Mesenchymal stem cell (in vitro differentiated cells and primary cell): ENCODE measurements at regions not wholly inside any gene's neighbourhood (a gene's known extent, or its start where the extent isn't known, plus 50 kb on each side); places are given as distances from the start of the nearest gene placed in this dataset.
"Not testable (repeated sequence)": the region's sequence is repeated elsewhere in the genome, so short reads cannot be mapped to it uniquely, and the experiment has no call there.

Source experiments
- DNase-seq: peaks from one replicate; pipeline ENCODE4 v3.0.0-alpha.2; 2013
- H2AFZ ChIP-seq: one replicate; pipeline ENCODE4 v1.6.1; 2013; ENCODE audit warnings: low read depth, mild to moderate bottlenecking, control low read depth, inconsistent platforms, low read length, moderate library complexity
- H2AK5ac ChIP-seq: 2 replicates; pipeline ENCODE4 v1.6.1; 2013; ENCODE audit warnings: low read length, moderate library complexity, mild to moderate bottlenecking, inconsistent platforms; ENCODE audit not compliant: severe bottlenecking
- H2BK120ac ChIP-seq: one replicate; pipeline ENCODE4 v1.6.1; 2013; ENCODE audit warnings: low read depth, mild to moderate bottlenecking, inconsistent platforms, low read length, moderate library complexity
- H2BK12ac ChIP-seq, 2 experiments: one replicate each; pipeline ENCODE4 v1.6.1; 2013; ENCODE audit warnings: inconsistent platforms in 2 of 2, low read length in 2 of 2, mild to moderate bottlenecking in 2 of 2, moderate library complexity in 2 of 2, control low read depth in 1 of 2
- H2BK15ac ChIP-seq: one replicate; pipeline ENCODE4 v1.6.1; 2013; ENCODE audit warnings: mild to moderate bottlenecking, low read depth, inconsistent platforms; ENCODE audit not compliant: poor library complexity, severe bottlenecking
- H2BK5ac ChIP-seq: 2 replicates; pipeline ENCODE4 v1.6.1; 2013; ENCODE audit warnings: low read depth, mild to moderate bottlenecking, low read length, control low read depth, inconsistent platforms; ENCODE audit not compliant: poor library complexity, severe bottlenecking
- H3K14ac ChIP-seq, 2 experiments: one replicate each; pipeline ENCODE4 v1.6.1; 2013; ENCODE audit warnings: inconsistent platforms in 2 of 2, low read length in 2 of 2, control low read depth in 1 of 2, mild to moderate bottlenecking in 1 of 2, moderate library complexity in 1 of 2
- H3K18ac ChIP-seq, 2 experiments: one replicate each; pipeline ENCODE4 v1.6.1; 2013; ENCODE audit warnings: inconsistent platforms in 2 of 2, low read length in 2 of 2, control low read depth in 1 of 2, low read depth in 1 of 2, mild to moderate bottlenecking in 1 of 2
- H3K23ac ChIP-seq, 2 experiments: one replicate each; pipeline ENCODE4 v1.6.1; 2013; ENCODE audit warnings: inconsistent platforms in 2 of 2, low read length in 2 of 2, mild to moderate bottlenecking in 2 of 2, moderate library complexity in 2 of 2, control low read depth in 1 of 2
- H3K27ac ChIP-seq: 2 replicates; pipeline ENCODE4 v1.5.1; 2013; ENCODE audit warnings: mild to moderate bottlenecking, moderate library complexity, low read length, control low read depth, inconsistent platforms; ENCODE audit not compliant: poor library complexity, severe bottlenecking
- H3K27me3 ChIP-seq, 2 experiments: 2 replicates each; pipeline versions ENCODE4 v1.6.1 to v1.7.0; 2013; ENCODE audit warnings: low read length in 2 of 2, mild to moderate bottlenecking in 2 of 2, moderate library complexity in 2 of 2, control low read depth in 1 of 2, inconsistent platforms in 1 of 2; ENCODE audit not compliant: control insufficient read depth in 1 of 2, insufficient read depth in 1 of 2
- H3K36me3 ChIP-seq, 2 experiments: 2 replicates each; pipeline versions ENCODE4 v1.6.1 to v1.7.0; 2013; ENCODE audit warnings: low read length in 2 of 2, control low read depth in 1 of 2, inconsistent platforms in 1 of 2, low read depth in 1 of 2, mild to moderate bottlenecking in 1 of 2; ENCODE audit not compliant: insufficient read depth in 2 of 2, control insufficient read depth in 1 of 2
- H3K4ac ChIP-seq, 2 experiments: one replicate each; pipeline ENCODE4 v1.6.1; 2013; ENCODE audit warnings: inconsistent platforms in 2 of 2, low read length in 2 of 2, mild to moderate bottlenecking in 2 of 2, moderate library complexity in 2 of 2, control low read depth in 1 of 2, low read depth in 1 of 2
- H3K4me1 ChIP-seq: 2 replicates; pipeline ENCODE4 v1.6.1; 2013; ENCODE audit warnings: low read depth, low read length, control low read depth; ENCODE audit not compliant: control insufficient read depth, insufficient read depth
- H3K4me2 ChIP-seq: 2 replicates; pipeline ENCODE4 v1.6.1; 2013; ENCODE audit warnings: low read length, mild to moderate bottlenecking, inconsistent platforms; ENCODE audit not compliant: poor library complexity, severe bottlenecking
- H3K4me3 ChIP-seq, 2 experiments: 2 replicates each; pipeline versions ENCODE4 v1.5.1 to v1.7.0; 2013; ENCODE audit warnings: low read length in 2 of 2, mild to moderate bottlenecking in 2 of 2, control low read depth in 1 of 2, low read depth in 1 of 2; ENCODE audit not compliant: insufficient read depth in 1 of 2
- H3K79me1 ChIP-seq: replicated peaks from 2 replicates; pipeline ENCODE4 v1.6.1; 2013; ENCODE audit warnings: mild to moderate bottlenecking, control low read depth, low read length, inconsistent platforms; ENCODE audit not compliant: poor library complexity, severe bottlenecking
- H3K9ac ChIP-seq: 2 replicates; pipeline ENCODE4 v1.7.0; 2013; ENCODE audit warnings: mild to moderate bottlenecking, low read length, moderate library complexity
- H3K9me3 ChIP-seq: 2 replicates; pipeline ENCODE4 v1.7.0; 2013; ENCODE audit warnings: mild to moderate bottlenecking, low read length; ENCODE audit not compliant: control insufficient read depth
- H4K8ac ChIP-seq: one replicate; pipeline ENCODE4 v1.6.1; 2013; ENCODE audit warnings: inconsistent platforms, mild to moderate bottlenecking, low read length, moderate library complexity
- H4K91ac ChIP-seq: one replicate; pipeline ENCODE4 v1.6.1; 2013; ENCODE audit warnings: mild to moderate bottlenecking, low read length, inconsistent platforms
- WGBS: methylation state at CpG from one replicate; pipeline ENCODE4 v1.1.7; 2013; ENCODE audit warnings: mixed read lengths; 5-methylcytosine and 5-hydroxymethylcytosine counted together

- H2AFZ ChIP-seq, H2BK5ac ChIP-seq, H2BK15ac ChIP-seq, H3K4me2 ChIP-seq, H3K18ac ChIP-seq, H4K8ac ChIP-seq, H3K4ac ChIP-seq, H3K9me3 ChIP-seq, H3K9ac ChIP-seq, H2BK12ac ChIP-seq, DNase-seq, H3K4me3 ChIP-seq, H3K79me1 ChIP-seq, H3K27ac ChIP-seq, H3K27me3 ChIP-seq, H3K14ac ChIP-seq, H3K23ac ChIP-seq, H3K4me1 ChIP-seq, H3K36me3 ChIP-seq, H2BK120ac ChIP-seq, H4K91ac ChIP-seq, H2AK5ac ChIP-seq: not testable (repeated sequence)
- WGBS = 100% methylated on average over 2 of the region's 2 CpGs
Measured at GRCh38 chr3:171519423-171519822, 59.2 kb upstream of the TNIK start.

GRCh38 chr3:171516765-171517164 is 56.6 kb upstream of the TNIK start:
- 81% methylated on average over 1 of the region's 2 CpGs for WGBS
- no peak overlapping the region for H2BK5ac ChIP-seq

GRCh38 chr3:171514466-171514865 is 54.3 kb upstream of the TNIK start:
- Histone ChIP-seq H2BK12ac (no peak overlapping the region), H3K27me3 (peaks cover 0 to 8% of the 10 kb centered on the region in 2 experiments), H3K4me2 (no peak overlapping the region), H3K9ac (no peak overlapping the region), H2AK5ac (no peak overlapping the region), H2BK120ac (no peak overlapping the region), H3K14ac (no peak overlapping the region), H3K4ac (no peak overlapping the region), H4K8ac (no peak overlapping the region), H3K18ac (no peak overlapping the region), H3K23ac (no peak overlapping the region), H4K91ac (no peak overlapping the region), H3K36me3 (no peaks in the 10 kb centered on the region), H2BK15ac (no peak overlapping the region), H3K4me1 (no peaks in the 10 kb centered on the region), H2BK5ac (no peak overlapping the region), H3K79me1 (no peaks in the 10 kb centered on the region), H2AFZ (no peak overlapping the region), H3K4me3 (no peak overlapping the region), H3K9me3 (no peaks in the 10 kb centered on the region), H3K27ac (no peak overlapping the region)
- 100% methylated on average over 1 of the region's 2 CpGs for WGBS
- DNase-seq = no peak

More at GRCh38 chr3:171516765-171517164, 56.6 kb upstream of the TNIK start:
- Histone ChIP-seq H2BK12ac (no peak overlapping the region), H3K14ac (no peak overlapping the region), H3K27ac (no peak overlapping the region), H2BK120ac (no peak overlapping the region), H2BK15ac (no peak overlapping the region), H3K18ac (no peak overlapping the region), H3K23ac (no peak overlapping the region), H2AFZ (no peak overlapping the region), H3K4me2 (no peak overlapping the region), H3K9me3 (no peaks in the 10 kb centered on the region), H3K27me3 (peaks cover 0 to 3% of the 10 kb centered on the region in 2 experiments), H4K8ac (no peak overlapping the region), H4K91ac (no peak overlapping the region), H3K79me1 (no peaks in the 10 kb centered on the region), H3K4ac (no peak overlapping the region), H2AK5ac (no peak overlapping the region), H3K9ac (no peak overlapping the region), H3K4me3 (no peak overlapping the region), H3K36me3 (no peaks in the 10 kb centered on the region), H3K4me1 (no peaks in the 10 kb centered on the region)
- no peak for DNase-seq

GRCh38 chr3:171511450-171511849 is 51.2 kb upstream of the TNIK start:
- H4K8ac ChIP-seq = no peak overlapping the region
- no peaks in the 10 kb centered on the region for H3K9me3 ChIP-seq
- no peak overlapping the region for H2AFZ ChIP-seq
- no peak overlapping the region for H3K18ac ChIP-seq
- H2BK12ac ChIP-seq = no peak overlapping the region
- no peak overlapping the region for H3K9ac ChIP-seq
- H2BK5ac ChIP-seq = no peak overlapping the region
- H3K36me3 ChIP-seq = no peaks in the 10 kb centered on the region
- WGBS = 96% methylated on average over 2 of the region's 2 CpGs
- no peaks in the 10 kb centered on the region for H3K79me1 ChIP-seq
- H3K23ac ChIP-seq = no peak overlapping the region
- H2BK120ac ChIP-seq = no peak overlapping the region
- H3K4ac ChIP-seq = no peak overlapping the region
- H3K4me2 ChIP-seq = no peak overlapping the region
- peaks cover 0 to 8% of the 10 kb centered on the region in 2 experiments for H3K27me3 ChIP-seq
- no peak for DNase-seq
- no peak overlapping the region for H3K14ac ChIP-seq
- H3K27ac ChIP-seq = no peak overlapping the region
- no peaks in the 10 kb centered on the region for H3K4me1 ChIP-seq
- no peak overlapping the region for H3K4me3 ChIP-seq
- no peak overlapping the region for H2BK15ac ChIP-seq
- H4K91ac ChIP-seq = no peak overlapping the region
- no peak overlapping the region for H2AK5ac ChIP-seq
